ENCODE measurements at regions not wholly inside any gene's neighbourhood (a gene's known extent, or its start where the extent isn't known, plus 50 kb on each side); places are given as distances from the start of the nearest gene placed in this dataset.

GRCh38 chr3:117059067-117059955 lies 349.7 kb downstream of the TUSC7 start:
- no peak for TF ChIP-seq CTCF (IDR thresholded peaks at IDR 0.05; ENCODE audit: unreplicated experiment)
- intact Hi-C loops (cut with micrococcal nuclease; ENCODE audit: unreplicated experiment): loop anchor here (1.0 kb wide), 1 partner anchor 296 kb away; no protein-coding TSS in a partner anchor
- Mint-ChIP-seq H3K4me3 (ENCODE audit: low read depth, unreplicated experiment) (no peak overlapping the region), H3K27ac (ENCODE audit: unreplicated experiment) (no peak overlapping the region), H3K9me3 (ENCODE audit: low read depth, unreplicated experiment) (no peaks in the 10 kb centered on the region), H3K27me3 (ENCODE audit: unreplicated experiment) (no peaks in the 10 kb centered on the region), H3K36me3 (ENCODE audit: insufficient read depth, unreplicated experiment) (no peaks in the 10 kb centered on the region), H3K4me1 (ENCODE audit: low read depth, unreplicated experiment) (no peaks in the 10 kb centered on the region)
- CTCF ChIA-PET: no interaction called here
- BruUV-seq (replicated peaks): no TSS peak
- DNase-seq: no peak

GRCh38 chr3:117059956-117060270 lies 350.3 kb downstream of the TUSC7 start:
- intact Hi-C loops (cut with micrococcal nuclease; ENCODE audit: unreplicated experiment): loop anchor here (1.0 kb wide), 1 partner anchor 295 kb away; no protein-coding TSS in a partner anchor
- no peak overlapping the region for H3K4me3 Mint-ChIP-seq (ENCODE audit: low read depth, unreplicated experiment)
- H3K36me3 Mint-ChIP-seq (ENCODE audit: insufficient read depth, unreplicated experiment): no peaks in the 10 kb centered on the region
- no peaks in the 10 kb centered on the region for H3K27me3 Mint-ChIP-seq (ENCODE audit: unreplicated experiment)
- H3K9me3 Mint-ChIP-seq (ENCODE audit: low read depth, unreplicated experiment): no peaks in the 10 kb centered on the region
- no TSS peak for BruUV-seq (replicated peaks)
- H3K27ac Mint-ChIP-seq (ENCODE audit: unreplicated experiment): no peak overlapping the region
- no peak for TF ChIP-seq CTCF (IDR thresholded peaks at IDR 0.05; ENCODE audit: unreplicated experiment)
- H3K4me1 Mint-ChIP-seq (ENCODE audit: low read depth, unreplicated experiment): no peaks in the 10 kb centered on the region
- CTCF ChIA-PET: no interaction called here
- DNase-seq: no peak

- Mint-ChIP-seq H3K36me3 (ENCODE audit: insufficient read depth, unreplicated experiment) (no peaks in the 10 kb centered on the region), H3K4me3 (ENCODE audit: low read depth, unreplicated experiment) (no peak overlapping the region), H3K27me3 (ENCODE audit: unreplicated experiment) (no peaks in the 10 kb centered on the region), H3K27ac (ENCODE audit: unreplicated experiment) (no peak overlapping the region), H3K4me1 (ENCODE audit: low read depth, unreplicated experiment) (no peaks in the 10 kb centered on the region), H3K9me3 (ENCODE audit: low read depth, unreplicated experiment) (no peaks in the 10 kb centered on the region)
- no peak for TF ChIP-seq CTCF (IDR thresholded peaks at IDR 0.05; ENCODE audit: unreplicated experiment)
- no peak for DNase-seq
- CTCF ChIA-PET: interaction anchor here (0.6 kb wide), 1 partner anchor 94 kb away, joined by 3 read pairs; no protein-coding TSS in a partner anchor
- intact Hi-C loops (cut with micrococcal nuclease; ENCODE audit: unreplicated experiment): no loop called here
- no TSS peak for BruUV-seq (replicated peaks)
Observed at GRCh38 chr3:117063930-117064329, 354.4 kb downstream of the TUSC7 start.

- H3K4me3 Mint-ChIP-seq (ENCODE audit: low read depth, unreplicated experiment): no peak overlapping the region
- H3K27ac Mint-ChIP-seq (ENCODE audit: unreplicated experiment): no peak overlapping the region
- no TSS peak for BruUV-seq (replicated peaks)
- H3K36me3 Mint-ChIP-seq (ENCODE audit: insufficient read depth, unreplicated experiment): no peaks in the 10 kb centered on the region
- DNase-seq: no peak
- H3K4me1 Mint-ChIP-seq (ENCODE audit: low read depth, unreplicated experiment): no peaks in the 10 kb centered on the region
- no peak for TF ChIP-seq CTCF (IDR thresholded peaks at IDR 0.05; ENCODE audit: unreplicated experiment)
- H3K9me3 Mint-ChIP-seq (ENCODE audit: low read depth, unreplicated experiment): no peaks in the 10 kb centered on the region
- no peaks in the 10 kb centered on the region for H3K27me3 Mint-ChIP-seq (ENCODE audit: unreplicated experiment)
- CTCF ChIA-PET: no interaction called here
- intact Hi-C loops (cut with micrococcal nuclease; ENCODE audit: unreplicated experiment): no loop called here
Observed at GRCh38 chr3:117068301-117068700, 358.7 kb downstream of the TUSC7 start.
